Kidney (tissue), 13 donors: ENCODE measurements at regions not wholly inside any gene's neighbourhood (a gene's known extent, or its start where the extent isn't known, plus 50 kb on each side); places are given as distances from the start of the nearest gene placed in this dataset.

Source experiments
- DNase-seq, 5 donors: peaks; one replicate each; pipeline ENCODE4 v3.0.0-alpha.2; 2013 to 2020
- FAIRE-seq: peaks from 2 replicates; lab custom pipeline; 2012; peaks lifted over from hg19 to GRCh38; lab: Jason Lieb, UNC
- H3K27ac ChIP-seq, 2 donors: one replicate each; pipeline ENCODE4 v1.7.0; 2013; ENCODE audit warnings: low read depth in 2 of 2, low read length in 2 of 2, inconsistent platforms in 1 of 2
- H3K27me3 ChIP-seq: one replicate; pipeline ENCODE4 v1.7.1; 2013; ENCODE audit warnings: low read length, inconsistent platforms; ENCODE audit not compliant: control insufficient read depth, insufficient read depth
- H3K36me3 ChIP-seq, 3 donors: one replicate each; pipeline versions ENCODE4 v1.7.0 to v1.7.1; 2013; ENCODE audit warnings: low read length in 3 of 3, control low read depth in 1 of 3, inconsistent platforms in 1 of 3; ENCODE audit not compliant: insufficient read depth in 3 of 3, control insufficient read depth in 2 of 3
- H3K4me1 ChIP-seq, 3 donors: one replicate each; pipeline versions ENCODE4 v1.7.0 to v1.7.1; 2013; ENCODE audit warnings: low read length in 3 of 3, inconsistent platforms in 1 of 3, low read depth in 1 of 3; ENCODE audit not compliant: control insufficient read depth in 2 of 3, insufficient read depth in 2 of 3
- H3K4me3 ChIP-seq, 3 donors: one replicate each; pipeline versions ENCODE4 v1.7.0 to v1.8.1; 2013; ENCODE audit warnings: low read length in 3 of 3, control low read depth in 1 of 3, inconsistent platforms in 1 of 3
- H3K9ac ChIP-seq, 3 donors: one replicate each; pipeline versions ENCODE4 v1.7.0 to v1.7.1; 2013; ENCODE audit warnings: low read length in 3 of 3, control low read depth in 1 of 3, inconsistent platforms in 1 of 3
- H3K9me3 ChIP-seq, 3 donors: one replicate each; pipeline versions ENCODE4 v1.7.0 to v1.7.1; 2013; ENCODE audit warnings: low read length in 3 of 3, control low read depth in 1 of 3, inconsistent platforms in 1 of 3; ENCODE audit not compliant: control insufficient read depth in 2 of 3, insufficient read depth in 1 of 3
- CTCF ChIP-seq: IDR thresholded peaks from 3 replicates; pipeline ENCODE4 v1.5.1; 2012; ENCODE audit warnings: mild to moderate bottlenecking, moderate library complexity, borderline replicate concordance; ENCODE audit not compliant: insufficient read depth; ENCODE audit errors: extremely low read depth
- intact Hi-C: fragments of 100-400 bp; cut with DNase I; formaldehyde crosslinking; loops from one replicate; pipeline ENCODE4 v1.11.1; 2022
- donor health status: control.
- donor health status: control.
- donor health status: control.
- donor health status: control.
- donor health status: control.
- donor health status: DM: yes; HTN: yes; CAD: no.
- donor health status: Normal renal cell carcinoma (clear cell type).

GRCh38 chr6:3631186-3631585 is 120.3 kb downstream of the PXDC1 start:
- intact Hi-C loops: no loop called here
- TF ChIP-seq CTCF: no peak

GRCh38 chr6:3630258-3630835 is 121.2 kb downstream of the PXDC1 start:
- Histone ChIP-seq H3K9ac (no peak overlapping the region), H3K4me1 (no peaks in the 10 kb centered on the region), H3K27ac (no peak overlapping the region), H3K9me3 (no peaks in the 10 kb centered on the region), H3K4me3 (no peak overlapping the region), H3K36me3 (no peaks in the 10 kb centered on the region), H3K27me3 (no peaks in the 10 kb centered on the region)
- no peak for TF ChIP-seq CTCF
- intact Hi-C loops: no loop called here
- DNase-seq: peak in 1 of 5 donors; percentile 13
- FAIRE-seq: no peak

More at GRCh38 chr6:3631186-3631585, 120.3 kb downstream of the PXDC1 start:
- Histone ChIP-seq H3K4me3 (no peak overlapping the region), H3K9me3 (no peaks in the 10 kb centered on the region), H3K36me3 (no peaks in the 10 kb centered on the region), H3K4me1 (no peaks in the 10 kb centered on the region), H3K27ac (no peak overlapping the region), H3K27me3 (no peaks in the 10 kb centered on the region), H3K9ac (no peak overlapping the region)
- FAIRE-seq (no peak), DNase-seq (no peak)

- DNase-seq (peak in 1 of 5 donors; percentile 14), FAIRE-seq (no peak)
- Histone ChIP-seq H3K9me3 (no peaks in the 10 kb centered on the region), H3K9ac (no peak overlapping the region), H3K27me3 (no peaks in the 10 kb centered on the region), H3K4me1 (no peaks in the 10 kb centered on the region), H3K27ac (no peak overlapping the region), H3K4me3 (no peak overlapping the region), H3K36me3 (no peaks in the 10 kb centered on the region)
- intact Hi-C loops: no loop called here
- no peak for TF ChIP-seq CTCF
Measured at GRCh38 chr6:3627956-3628835, 123.3 kb downstream of the PXDC1 start.
